ENCODE measurements at regions not wholly inside any gene's neighbourhood (a gene's known extent, or its start where the extent isn't known, plus 50 kb on each side); places are given as distances from the start of the nearest gene placed in this dataset.

DNA sequence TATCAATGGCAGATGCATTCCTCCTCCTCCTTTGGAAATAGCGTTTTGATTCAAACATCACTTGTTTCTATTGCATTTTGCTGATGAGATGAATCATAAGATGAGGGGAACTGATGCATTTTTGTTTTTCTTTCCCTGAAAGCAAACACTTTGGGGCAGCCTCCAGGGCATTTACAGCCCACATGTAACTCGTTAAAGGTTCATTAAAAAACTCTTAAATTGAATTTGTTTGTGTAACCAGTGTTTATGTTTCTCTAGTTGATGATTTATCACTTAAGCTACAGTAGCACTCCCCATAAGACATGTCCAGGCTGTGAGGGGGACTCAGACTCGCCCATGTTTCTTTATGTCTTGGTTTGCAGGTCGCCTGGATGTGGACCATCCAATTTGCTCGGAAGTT is 246.1 kb upstream of the ANKH start (continued):
- TF ChIP-seq TCF12 (IDR thresholded peaks at IDR 0.05; ENCODE audit: low read depth, low read length), result no peak

DNA sequence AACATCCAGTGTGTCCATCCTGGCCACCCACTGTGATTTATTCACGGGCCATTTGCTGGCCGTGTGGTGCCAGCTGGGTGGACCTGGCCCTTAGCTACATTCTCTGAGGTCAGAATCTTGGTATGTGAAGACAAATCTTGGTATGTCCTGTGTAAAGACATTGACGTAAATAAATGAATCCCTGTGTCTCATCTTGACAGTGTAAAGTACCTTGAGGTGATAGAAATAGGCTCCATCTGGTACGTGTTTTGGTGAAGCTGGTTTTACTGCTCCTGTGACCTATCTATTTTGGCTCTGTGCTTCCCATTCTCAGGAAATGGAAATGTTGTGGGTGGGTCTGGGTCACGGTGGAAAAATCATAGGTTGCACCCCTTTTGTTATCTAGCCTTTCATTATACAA is 245.4 kb upstream of the ANKH start:
- H3K27me3 ChIP-seq (replicated peaks in 1 of 4; ENCODE audit: control insufficient read depth in 3 of 4, extremely low read depth in 1 of 4, insufficient read depth in 3 of 4, low read length in 3 of 4), result no peaks in the 10 kb centered on the region
- POLR2A ChIA-PET (ENCODE audit: partially characterized antibody), result no interaction called here
- H3K23ac ChIP-seq (ENCODE audit: insufficient read length), result no peak overlapping the region
- H4K5ac ChIP-seq (ENCODE audit: insufficient read length, low read depth, low read length), result no peak overlapping the region
- H3K79me2 ChIP-seq (ENCODE audit: control insufficient read depth in 1 of 2, insufficient read depth in 2 of 2, low read length in 2 of 2), result no peaks in the 10 kb centered on the region
- H2BK120ac ChIP-seq (replicated peaks; ENCODE audit: low read depth, low read length), result no peak overlapping the region
- H3K4ac ChIP-seq (replicated peaks; ENCODE audit: insufficient read length, low read depth, low read length), result no peak overlapping the region
- H2BK12ac ChIP-seq (ENCODE audit: low read depth, low read length), result no peak overlapping the region
- DNase-seq (ENCODE audit: low read depth in 1 of 2, low spot score in 2 of 2), result no peak
- H3K36me3 ChIP-seq (ENCODE audit: control insufficient read depth in 2 of 4, insufficient read depth in 4 of 4, low read length in 3 of 4), result peaks cover 0 to 2% (median 0%) of the 10 kb centered on the region in 4 experiments; a peak in 2 of 8 replicates
- H3K18ac ChIP-seq (ENCODE audit: extremely low read depth, low read length), result no peak overlapping the region
- H3K14ac ChIP-seq (ENCODE audit: insufficient read length), result no peak overlapping the region
- H2BK20ac ChIP-seq (ENCODE audit: low read length), result no peak overlapping the region
- 91% methylated on average over 5 of the region's 5 CpGs; no CpG with 5 or more reads in 1 of the 2 experiments for WGBS, 2 experiments (ENCODE audit: extremely low coverage in 1 of 2, insufficient coverage in 1 of 2, insufficient read length in 1 of 2, insufficient replicate concordance in 2 of 2, low coverage in 1 of 2, low lambda C conversion rate in 2 of 2, missing lambda C conversion rate in 1 of 2)
- H3K4me2 ChIP-seq (ENCODE audit: insufficient read depth in 1 of 2, low read depth in 2 of 2, low read length in 2 of 2), result no peak overlapping the region
- TF ChIP-seq POLR2A (IDR thresholded peaks at IDR 0.05; ENCODE audit: control extremely low read depth in 1 of 2, low read depth in 2 of 2, low read length in 2 of 2), result no peak
- no peak for TF ChIP-seq JUND (IDR thresholded peaks at IDR 0.05; ENCODE audit: low read length)
- no peak for TF ChIP-seq NRF1 (IDR thresholded peaks at IDR 0.05; ENCODE audit: low read depth, low read length)
- TF ChIP-seq SIX5 (IDR thresholded peaks at IDR 0.05; ENCODE audit: low read depth, low read length), result no peak
- TF ChIP-seq YY1 (IDR thresholded peaks at IDR 0.05; ENCODE audit: low read depth, low read length), result no peak
- no peak overlapping the region for H2AFZ ChIP-seq (ENCODE audit: low read length)
- no peak overlapping the region for H3K4me3 ChIP-seq (ENCODE audit: extremely low read depth in 1 of 4, insufficient read depth in 2 of 4, low read depth in 3 of 4, low read length in 4 of 4)
- FAIRE-seq, result no peak
- H3K27ac ChIP-seq (ENCODE audit: low read depth, low read length), result no peak overlapping the region
- CTCF ChIA-PET (ENCODE audit: partially characterized antibody), result interaction anchor here (0.5 to 2.1 kb wide), 3 partner anchors 10 to 1468 kb away, joined by 3 to 12 read pairs (median 4); no protein-coding TSS in a partner anchor
- H3K23me2 ChIP-seq (ENCODE audit: low read depth, low read length), result no peaks in the 10 kb centered on the region
- H2BK15ac ChIP-seq (ENCODE audit: low read length), result no peak overlapping the region
- no peaks in the 10 kb centered on the region for H3K4me1 ChIP-seq (replicated peaks in 1 of 4; ENCODE audit: control insufficient read depth in 3 of 4, insufficient read depth in 4 of 4, low read length in 3 of 4)
- no peak overlapping the region for H4K91ac ChIP-seq (replicated peaks; ENCODE audit: insufficient read length, low read length)
- no peaks in the 10 kb centered on the region for H3K79me1 ChIP-seq (ENCODE audit: low read depth, low read length)
- H2BK5ac ChIP-seq (ENCODE audit: low read depth, low read length), result no peak overlapping the region
- H3K56ac ChIP-seq (replicated peaks; ENCODE audit: insufficient read length, low read depth, low read length), result no peak overlapping the region
- no peak overlapping the region for H2AK5ac ChIP-seq (ENCODE audit: low read depth, low read length)
- no peaks in the 10 kb centered on the region for H3K9me3 ChIP-seq (ENCODE audit: insufficient read depth in 2 of 2, low read depth in 1 of 2, low read length in 1 of 2)
- no peak overlapping the region for H4K8ac ChIP-seq (ENCODE audit: extremely low read depth, insufficient read depth, low read length)
- H4K20me1 ChIP-seq (replicated peaks in 1 of 2; ENCODE audit: control insufficient read depth in 1 of 2, insufficient read depth in 2 of 2, low read length in 2 of 2), result no peaks in the 10 kb centered on the region
- H3K9ac ChIP-seq (replicated peaks in 1 of 4; ENCODE audit: extremely low read depth in 1 of 4, low read depth in 3 of 4, low read length in 3 of 4), result no peak overlapping the region

All from H1 (cell line).